Fibroblast of skin of left biceps (primary cell): ENCODE measurements at regions not wholly inside any gene's neighbourhood (a gene's known extent, or its start where the extent isn't known, plus 50 kb on each side); places are given as distances from the start of the nearest gene placed in this dataset.

ENCODE experiments used
- DNase-seq, 2 experiments: peaks; one replicate each; pipeline ENCODE4 v3.0.0-alpha.2; 2013; ENCODE audit warnings: low read depth in 2 of 2

DNA sequence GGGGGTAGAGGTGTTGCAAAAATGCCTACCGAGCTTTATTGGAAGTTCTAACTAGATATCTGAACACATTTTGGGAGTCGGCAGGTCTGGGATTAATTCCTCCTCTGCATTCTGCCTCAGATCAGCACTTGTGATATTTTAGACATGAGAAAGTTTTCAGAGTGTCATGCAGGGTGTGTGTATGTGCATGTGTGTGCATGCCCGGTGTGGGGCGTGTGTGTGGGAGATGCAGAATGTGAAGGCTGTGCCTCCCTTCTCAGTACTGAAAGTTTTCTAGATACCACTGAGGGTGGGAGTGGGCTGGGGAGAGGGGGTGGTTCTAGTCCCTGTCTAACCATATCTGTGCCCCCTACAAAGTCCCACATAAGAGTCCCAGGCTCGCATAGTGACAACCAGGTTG is 180.0 kb upstream of the NTM start:
- no peak for DNase-seq

DNA sequence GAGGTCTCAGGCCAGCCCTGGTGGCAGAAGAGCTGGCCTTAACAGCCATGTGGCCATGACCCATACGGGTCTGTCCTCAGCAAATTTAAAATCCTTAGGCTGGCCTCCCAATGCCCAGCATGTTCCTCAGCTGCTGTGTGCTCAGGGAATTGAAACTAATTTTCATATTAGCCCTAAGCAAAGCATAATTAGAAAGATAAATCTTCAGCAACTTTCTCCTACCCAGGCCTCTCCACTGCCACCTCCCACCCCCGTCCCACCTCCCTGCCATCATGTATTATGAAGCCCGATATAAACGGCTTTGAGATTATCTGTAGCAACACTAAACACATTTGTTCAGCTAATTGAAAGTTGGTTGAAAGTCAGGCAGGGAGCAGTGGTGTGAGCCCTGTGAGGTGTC is 178.8 kb upstream of the NTM start:
- DNase-seq, result no peak

DNA sequence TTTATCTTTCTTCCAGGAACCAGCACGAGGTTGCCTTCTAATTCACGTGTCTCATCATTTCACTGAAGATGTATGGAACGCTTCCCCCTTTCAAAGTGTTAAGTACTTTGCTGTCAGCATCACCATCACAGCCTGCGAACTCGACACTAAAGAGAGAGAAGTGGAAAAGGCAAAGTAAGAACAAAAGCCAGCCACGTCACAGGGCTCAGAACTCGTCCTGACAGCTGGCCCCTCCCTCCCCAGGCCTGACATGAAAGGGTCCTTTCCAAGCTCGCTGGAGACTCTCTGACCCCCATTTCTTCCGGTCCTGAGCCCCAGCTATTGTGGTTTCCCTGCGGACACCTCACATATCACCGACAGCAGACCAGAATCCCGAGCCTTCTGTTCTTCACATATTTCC is 177.8 kb upstream of the NTM start:
- no peak for DNase-seq

DNA sequence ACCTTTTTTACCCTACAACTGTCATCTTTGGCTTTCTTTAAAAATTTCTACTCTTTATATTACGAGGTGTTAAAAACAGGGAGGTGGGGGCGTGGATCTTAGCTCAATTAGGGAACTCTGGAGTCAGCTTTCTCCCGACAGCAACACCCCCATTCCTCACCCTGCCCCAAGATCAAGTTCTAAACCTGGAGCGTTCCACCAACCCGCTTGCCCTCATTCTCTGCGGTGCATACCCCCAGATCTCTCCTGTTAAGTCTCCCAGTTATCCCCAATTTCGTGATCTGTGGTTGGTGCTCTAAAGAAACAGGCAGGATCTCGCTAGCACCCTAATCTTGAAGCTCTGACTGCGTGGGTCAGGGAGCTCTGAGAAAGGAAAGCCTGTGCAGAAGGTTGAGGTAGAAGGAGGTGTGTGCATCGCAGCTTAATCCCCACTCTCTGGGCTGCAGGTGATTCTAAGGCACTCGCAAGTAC is 177.3 kb upstream of the NTM start:
- DNase-seq, result no peak

DNA sequence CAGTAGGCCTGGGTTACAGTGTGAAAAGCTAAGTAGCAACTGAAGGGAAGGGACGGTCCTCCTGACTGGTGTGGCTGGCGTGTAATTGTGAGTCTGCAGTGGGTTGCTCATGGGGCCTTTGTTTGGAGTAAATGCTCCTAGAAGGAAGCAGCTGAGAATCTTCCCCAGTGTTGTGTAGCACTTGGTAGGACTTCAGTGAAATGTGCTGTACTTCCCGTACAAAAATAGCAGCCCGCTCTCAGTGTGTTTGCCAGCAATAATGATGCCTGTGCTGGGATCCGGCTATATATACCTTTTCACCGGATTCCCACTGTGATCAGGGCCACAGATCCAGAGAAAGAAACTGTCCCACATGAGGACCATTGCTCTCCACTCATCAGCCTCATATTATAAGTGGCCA is 175.7 kb upstream of the NTM start:
- DNase-seq, result no peak

DNA sequence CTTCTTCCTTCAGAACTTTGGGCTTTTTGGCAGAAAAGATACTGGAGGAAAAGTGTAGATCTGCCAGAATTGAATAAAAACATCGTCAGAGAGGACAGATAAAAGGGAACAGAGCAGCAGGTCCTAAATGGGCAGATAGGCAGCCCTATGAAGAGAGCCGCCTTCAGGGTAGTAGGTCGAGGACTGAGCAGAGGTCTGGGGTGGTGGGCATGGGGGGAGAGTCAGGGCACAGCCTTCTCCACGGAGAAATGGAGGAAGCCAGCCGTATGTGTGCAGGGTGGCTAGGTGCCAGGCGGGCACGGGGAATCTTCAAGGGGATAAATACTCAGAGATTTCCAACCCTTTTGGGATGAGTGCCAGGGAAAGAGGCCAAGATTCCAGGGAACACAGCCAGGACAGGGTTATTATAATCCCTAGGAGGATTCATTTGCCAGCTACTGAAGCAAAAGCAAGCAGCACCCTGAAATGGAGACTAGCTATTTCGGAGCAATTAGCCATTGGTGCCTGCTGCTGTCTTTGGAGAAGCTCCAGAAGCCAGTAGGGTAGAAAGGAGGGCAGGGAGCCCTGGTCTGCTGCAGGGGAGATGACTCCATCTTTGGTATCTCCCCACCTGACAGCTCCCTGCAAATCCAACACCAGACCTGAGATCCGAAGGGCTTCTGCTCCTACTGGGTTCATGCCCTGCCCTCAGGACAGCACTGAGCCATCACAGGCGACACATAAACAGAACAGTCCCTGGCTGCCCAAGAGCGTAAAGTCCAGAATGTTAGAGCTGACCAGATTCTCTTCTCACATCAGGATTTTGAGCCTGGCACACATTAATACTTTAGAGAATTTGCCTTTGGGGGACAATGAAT is 174.5 kb upstream of the NTM start:
- DNase-seq, result peak; percentile 20 to 24

DNA sequence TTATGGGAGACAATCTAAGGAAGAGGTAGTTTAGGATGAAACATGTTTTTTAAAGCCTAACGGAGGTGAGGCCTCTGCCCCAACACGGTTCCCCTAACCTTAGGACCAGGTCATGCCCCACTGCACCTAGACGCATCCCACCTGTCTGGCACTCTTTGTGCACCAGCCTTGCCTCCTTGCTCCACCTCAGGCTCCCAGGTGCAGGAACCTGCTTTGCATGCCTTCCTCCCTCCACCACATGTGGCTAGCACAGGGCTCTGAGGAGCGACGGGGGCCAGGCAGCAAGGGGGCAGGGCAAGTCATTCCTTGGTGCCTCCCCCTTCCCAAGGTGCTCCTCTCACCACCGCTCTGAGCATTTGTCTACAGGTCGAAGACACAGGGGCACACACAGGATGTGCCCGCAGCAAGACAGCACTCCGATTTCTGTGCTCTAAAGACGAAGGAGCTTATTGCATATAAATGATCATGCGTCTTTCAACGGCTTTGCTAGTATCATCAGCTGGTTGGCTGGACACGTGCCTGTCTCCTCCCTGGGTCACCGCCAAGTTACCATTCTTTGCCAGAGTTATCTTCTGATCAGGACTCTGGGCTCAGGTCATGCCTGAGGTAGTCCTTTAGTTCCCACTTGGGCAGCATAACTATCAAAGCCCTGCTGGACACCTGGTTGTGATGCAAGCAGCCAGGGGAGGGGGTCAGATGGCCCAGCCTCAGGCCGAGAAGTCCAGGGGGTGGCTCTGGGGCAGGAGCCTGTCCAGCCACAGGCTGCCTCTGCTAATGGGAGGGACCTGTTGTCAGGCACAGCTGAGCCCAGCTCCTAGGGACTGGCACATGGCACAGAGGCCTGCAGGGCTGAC is 172.0 kb upstream of the NTM start:
- DNase-seq, result no peak

DNA sequence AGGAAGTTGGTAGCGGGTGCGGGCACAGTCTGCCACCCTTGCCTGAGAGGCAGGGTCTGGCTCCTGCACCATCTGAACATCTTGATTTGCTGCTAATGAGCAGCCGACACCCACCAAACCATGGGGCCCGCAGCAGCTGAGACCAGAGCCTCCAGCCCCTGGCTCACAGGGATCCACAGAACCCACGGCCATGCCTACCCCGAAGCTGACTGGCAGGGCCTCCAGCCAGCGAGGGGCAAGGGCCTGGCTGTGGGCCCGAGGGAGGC is 171.5 kb upstream of the NTM start:
- DNase-seq, result no peak

DNA sequence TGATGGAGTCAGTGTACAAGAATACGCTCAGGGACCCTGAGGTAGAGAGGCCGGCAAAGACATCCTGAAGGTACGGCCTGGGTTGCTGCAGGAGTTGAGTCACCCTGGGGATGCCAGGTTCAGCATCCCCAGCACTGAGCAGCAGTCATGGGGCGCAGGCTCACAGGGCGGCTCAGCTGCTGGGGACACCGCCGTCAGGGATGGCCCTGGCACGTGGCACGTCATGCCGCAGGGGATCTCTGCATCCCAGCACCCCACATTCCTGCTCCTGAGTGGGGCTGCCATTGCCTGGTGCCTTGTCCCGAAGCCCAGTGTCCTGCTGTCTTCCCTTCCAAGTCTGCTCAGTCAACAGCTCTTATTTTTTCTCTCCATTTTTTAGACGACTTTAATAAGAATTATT is 168.7 kb upstream of the NTM start:
- no peak for DNase-seq

DNA sequence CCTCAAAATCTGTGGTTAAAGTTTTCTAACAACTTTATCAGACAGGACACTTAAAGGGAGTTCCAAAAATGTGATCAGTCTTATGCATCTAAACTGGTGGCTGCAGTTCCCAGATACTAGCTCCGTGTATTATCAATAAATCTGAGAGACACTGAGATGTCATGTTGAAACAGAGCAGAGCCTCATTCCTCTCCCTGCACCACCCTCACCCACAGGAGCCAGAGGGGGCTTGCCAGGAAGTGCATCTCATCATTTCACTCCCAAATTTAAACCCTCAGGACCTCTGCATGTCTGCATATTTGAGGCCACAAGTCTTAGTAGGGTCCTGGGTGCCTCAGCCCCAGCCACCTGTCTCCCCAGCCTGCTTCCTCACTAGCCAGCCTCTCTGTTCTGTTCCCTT is 167.4 kb upstream of the NTM start:
- no peak for DNase-seq

DNA sequence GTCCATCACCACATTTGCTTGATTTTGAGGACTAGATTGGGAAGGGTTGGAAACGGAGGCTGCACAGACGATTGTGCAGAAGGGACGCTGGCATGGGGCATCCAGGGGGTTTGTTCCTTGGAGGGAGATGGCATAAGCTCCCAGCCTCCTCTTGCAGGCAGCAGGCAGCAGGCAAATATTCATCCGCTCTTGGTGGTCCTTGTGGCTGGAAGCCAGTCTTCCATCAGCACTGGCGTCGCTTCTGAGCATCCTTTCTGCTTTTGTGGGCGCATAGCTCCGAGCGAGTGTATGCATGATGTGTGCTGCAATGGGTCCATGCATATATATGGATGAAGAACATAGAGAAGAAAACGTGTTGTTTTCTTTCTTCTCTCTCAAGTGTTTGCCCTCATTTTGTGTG is 166.1 kb upstream of the NTM start:
- DNase-seq, result no peak

DNA sequence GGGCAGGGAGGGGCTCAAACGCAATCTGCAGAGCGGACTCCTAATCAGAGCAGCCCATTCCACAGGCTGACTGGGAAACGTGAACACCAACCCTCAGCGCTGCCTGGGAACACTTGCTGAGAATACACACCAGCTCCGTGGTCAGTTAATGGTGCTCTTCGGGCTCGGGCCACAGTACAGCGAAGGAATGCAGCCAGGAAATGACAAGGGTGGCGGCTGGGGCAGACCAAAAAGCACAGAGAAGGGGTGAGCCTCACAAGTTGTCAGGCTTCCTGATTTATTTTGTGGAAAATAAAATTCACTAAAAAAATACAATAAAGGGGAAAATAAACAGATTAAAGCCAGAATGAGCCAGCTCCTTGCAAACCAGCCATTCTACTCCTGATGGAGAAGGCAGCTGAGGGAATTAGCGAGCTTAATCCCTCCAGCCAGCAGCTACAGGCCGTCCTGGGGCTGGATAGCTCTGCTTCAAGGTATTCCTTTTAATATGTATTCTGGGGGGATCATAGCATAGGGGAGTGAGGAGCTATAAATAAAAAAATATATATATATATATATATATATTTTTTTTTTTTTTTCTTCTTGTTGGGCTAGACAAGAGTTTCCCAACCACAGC is 165.5 kb upstream of the NTM start:
- no peak for DNase-seq

DNA sequence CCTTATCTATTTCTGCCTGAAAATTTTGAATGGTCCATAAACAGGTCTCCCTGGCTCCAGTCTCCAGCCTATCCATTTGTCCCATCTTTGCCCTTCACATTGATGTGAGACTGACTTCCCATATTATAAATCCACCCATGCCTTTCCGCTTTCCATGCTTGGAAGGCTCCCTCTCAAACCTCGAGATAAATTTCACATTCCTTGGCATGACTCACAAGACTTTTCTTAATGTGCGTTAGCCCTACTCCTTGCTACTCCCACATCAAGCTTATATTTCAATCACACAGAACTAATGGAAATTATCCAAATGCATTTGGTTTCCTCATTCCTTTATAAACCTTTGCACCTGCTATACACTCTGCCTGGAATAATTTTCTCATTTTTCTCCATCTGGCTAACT is 163.7 kb upstream of the NTM start:
- no peak for DNase-seq

DNA sequence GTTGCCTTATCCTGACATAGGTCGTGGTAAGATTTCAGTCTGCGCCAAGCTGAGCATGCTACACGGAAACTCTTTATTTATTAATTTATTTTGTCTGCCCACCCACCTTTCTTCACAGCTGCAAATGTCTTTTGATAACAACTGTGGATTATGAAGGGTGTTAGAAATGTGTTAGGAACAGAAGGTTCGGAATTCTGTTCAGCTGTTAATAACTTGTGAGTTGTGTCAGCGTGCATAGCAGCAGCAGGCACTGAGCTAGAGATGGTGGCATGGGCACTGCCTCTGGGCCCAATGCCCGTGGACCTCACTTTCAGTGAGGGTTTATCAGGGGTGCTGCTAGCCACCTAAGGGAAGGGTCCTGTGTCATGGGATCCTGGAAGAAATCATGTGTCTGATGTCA is 162.5 kb upstream of the NTM start:
- no peak for DNase-seq

DNA sequence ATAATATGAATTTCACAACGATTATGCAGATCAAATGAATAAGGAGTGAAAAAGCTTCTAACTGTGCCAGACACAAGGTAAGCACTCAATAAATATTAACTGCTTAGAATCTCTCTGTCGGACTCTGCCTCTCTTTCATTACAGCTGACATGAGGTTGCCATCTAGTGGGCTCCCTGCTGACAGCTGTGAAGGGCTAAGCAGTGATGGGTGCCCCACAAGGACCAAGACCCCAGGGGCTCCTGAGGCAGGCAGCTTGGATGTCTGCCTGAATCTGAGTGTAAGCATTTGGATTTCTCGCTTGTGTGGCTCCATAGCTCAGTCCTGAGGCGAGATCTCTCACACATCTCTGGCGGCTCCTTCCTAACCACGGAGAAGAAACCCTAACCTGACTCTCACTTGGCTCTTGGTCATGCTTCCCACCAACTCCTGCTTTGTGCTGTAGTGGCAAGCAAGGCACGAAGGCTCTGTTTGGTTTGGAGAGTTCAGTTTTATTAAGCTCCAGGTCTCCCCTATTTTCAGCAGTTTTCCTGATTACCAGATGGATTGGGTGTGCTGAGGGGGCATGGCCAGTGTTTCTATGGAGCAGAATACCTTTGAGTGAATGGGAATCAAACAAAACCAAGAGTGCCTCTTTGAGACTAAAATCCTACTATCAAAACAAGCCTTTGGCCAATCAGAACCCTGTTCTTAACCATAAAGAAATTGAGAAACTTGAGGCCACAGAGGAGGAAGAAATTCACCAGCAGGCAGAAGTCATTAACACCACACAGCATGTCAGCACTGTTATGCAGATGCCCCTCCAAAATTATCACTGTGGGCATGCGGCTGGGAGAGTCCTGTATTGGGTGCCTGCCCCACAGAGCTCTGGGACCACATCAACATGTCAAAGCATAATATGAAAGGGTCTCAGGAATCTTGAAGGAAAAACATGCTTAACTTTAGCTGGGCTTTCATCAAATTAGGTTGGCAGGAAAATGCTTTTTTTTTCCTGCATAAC is 152.8 kb upstream of the NTM start:
- DNase-seq, result no peak

DNA sequence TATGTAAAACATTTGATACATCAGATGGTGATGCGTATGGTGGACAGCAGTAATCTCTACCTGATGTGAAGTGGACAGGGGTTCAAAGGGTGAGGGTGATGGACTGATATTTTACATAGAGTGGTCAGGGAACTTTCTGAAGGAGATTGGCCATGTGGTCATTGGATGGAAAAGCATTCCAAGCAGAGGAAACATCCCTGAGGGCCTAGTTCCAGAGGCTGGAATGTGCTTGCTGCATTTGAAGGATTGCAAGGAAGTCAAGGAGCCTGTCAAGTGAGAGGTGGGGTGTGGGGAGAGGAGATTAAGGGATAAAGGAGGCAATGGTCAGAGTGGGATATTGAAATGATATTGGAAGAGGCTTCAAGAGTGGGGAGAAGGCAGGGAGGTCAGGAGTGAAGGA is 151.9 kb upstream of the NTM start:
- no peak for DNase-seq

DNA sequence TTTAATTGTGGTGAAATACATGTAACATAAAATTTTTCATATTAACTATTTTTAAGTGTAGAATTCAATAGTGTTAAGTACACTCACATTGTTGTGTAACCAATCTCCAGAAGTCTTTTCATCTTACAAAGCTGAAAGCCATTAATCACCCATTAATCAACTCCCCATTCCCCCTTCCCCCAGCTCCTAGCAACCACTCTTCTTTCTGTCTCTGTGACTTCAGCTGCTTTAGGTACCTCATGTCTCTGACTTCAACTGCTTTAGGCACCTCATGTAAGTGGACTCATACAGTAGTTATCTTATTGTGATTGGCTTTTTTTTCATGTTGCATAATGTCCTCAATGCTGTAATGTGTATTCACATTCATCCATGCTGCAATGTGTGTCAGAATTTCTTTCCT is 150.8 kb upstream of the NTM start:
- no peak for DNase-seq

DNA sequence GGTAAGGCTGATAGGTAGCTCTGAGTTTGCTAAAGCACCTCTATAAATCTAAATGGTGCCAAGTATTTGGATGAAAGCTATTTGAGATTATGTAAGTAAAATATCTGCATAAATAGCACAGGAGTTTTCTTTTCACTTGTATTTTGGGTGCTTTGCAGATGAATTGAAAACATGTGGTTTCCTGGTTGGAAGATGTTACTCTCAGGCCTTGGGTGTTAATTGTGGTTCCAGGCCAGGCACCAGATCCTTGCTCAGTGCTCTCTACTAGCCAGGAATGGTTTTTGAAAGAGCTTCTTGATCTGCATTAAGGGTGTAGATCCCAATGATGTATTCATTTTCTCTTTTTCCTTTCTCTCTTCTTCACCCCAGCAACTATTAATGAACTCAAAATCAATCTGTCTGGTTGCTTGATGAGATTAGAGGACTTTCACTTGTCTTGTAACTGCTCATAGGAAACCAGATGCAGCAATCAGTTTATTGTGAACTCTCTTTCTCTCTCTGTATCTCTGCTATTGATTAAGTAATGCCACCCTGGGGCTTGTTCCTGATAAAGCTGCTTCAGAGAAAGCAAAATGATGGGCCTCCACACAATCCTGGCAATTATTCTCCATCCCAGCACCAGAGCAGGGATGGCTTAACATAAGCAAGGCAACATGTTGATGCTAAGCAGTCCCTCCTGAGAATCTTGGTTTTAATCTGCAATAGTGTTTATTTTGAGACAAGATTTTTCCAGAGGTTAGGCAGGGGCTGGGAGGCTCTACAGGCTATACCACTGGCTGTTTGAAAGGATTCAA is 147.0 kb upstream of the NTM start:
- no peak for DNase-seq

DNA sequence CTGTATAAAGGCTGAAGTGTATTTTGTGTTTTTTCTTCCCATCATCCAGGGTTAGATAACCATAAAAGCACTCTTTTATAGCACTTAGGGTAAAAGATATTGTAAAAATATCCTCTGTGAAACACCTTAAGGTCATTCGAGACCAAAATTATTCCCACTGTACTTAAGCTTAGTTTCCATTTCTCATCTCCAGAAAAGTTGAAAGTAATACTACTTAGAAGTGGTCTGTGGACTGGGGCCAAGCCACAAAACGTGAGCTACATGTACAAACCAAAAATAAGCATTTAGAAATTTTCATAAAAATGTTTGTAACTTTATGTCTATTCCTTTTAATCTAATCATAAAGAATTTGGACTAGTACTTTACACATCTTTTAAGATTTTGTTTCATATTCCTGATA is 142.0 kb upstream of the NTM start:
- DNase-seq, result no peak

DNA sequence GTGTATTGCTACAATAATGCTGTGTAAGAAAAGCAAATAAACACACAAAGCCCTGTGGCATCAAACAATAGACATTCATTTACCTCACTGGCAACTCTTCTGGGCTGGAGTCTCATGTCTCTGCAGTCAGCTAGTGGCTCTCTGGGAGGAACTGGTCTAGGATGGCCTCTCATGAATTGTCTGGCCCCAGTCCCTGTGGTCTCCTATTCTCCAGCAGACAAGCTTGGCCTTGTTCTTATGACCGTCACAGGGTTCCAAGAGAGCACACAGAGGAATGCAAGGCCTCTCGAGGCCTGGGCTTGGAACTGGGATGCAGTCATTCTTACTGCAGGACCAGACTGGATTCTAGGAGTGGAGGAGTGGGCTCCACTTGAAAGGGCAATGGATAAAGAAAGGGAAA is 141.2 kb upstream of the NTM start:
- no peak for DNase-seq
